Heart left ventricle (tissue), 16 donors: ENCODE measurements at regions not wholly inside any gene's neighbourhood (a gene's known extent, or its start where the extent isn't known, plus 50 kb on each side); places are given as distances from the start of the nearest gene placed in this dataset.

ENCODE experiments used
- ATAC-seq, 4 donors: fragments of 200-7000 bp; cut with Tn5 transposase; one replicate each; pipeline ENCODE4 v1.9.1; 2020 to 2022; ENCODE audit warnings: moderate library complexity in 4 of 4, mild to moderate bottlenecking in 3 of 4, moderate number of reproducible peaks in 1 of 4
- DNase-seq, 5 donors: peaks; one replicate each; pipeline ENCODE4 v3.0.0-alpha.2; 2020
- H3K27ac ChIP-seq, 12 donors: fragments of 200-600 bp; sonication (generic) in 4 of 12; one replicate each; pipeline versions ENCODE4 v1.5.0 to v1.8.0; 2016 to 2022; ENCODE audit warnings: mild to moderate bottlenecking in 2 of 12
- H3K27me3 ChIP-seq, 9 donors: fragments of 200-600 bp; sonication (generic) in 2 of 9; one replicate each; pipeline versions ENCODE4 v1.5.1 to v1.8.0; 2016 to 2022; ENCODE audit warnings: mild to moderate bottlenecking in 3 of 9
- H3K36me3 ChIP-seq, 9 donors: fragments of 200-600 bp; sonication (generic) in 2 of 9; one replicate each; pipeline versions ENCODE4 v1.5.0 to v1.8.0; 2018 to 2022; ENCODE audit warnings: mild to moderate bottlenecking in 2 of 9
- H3K4me1 ChIP-seq, 12 donors: fragments of 200-600 bp; sonication (generic) in 4 of 12; one replicate each; pipeline versions ENCODE4 v1.5.0 to v1.8.0; 2016 to 2022; ENCODE audit warnings: mild to moderate bottlenecking in 3 of 12
- H3K4me3 ChIP-seq, 12 donors: fragments of 200-600 bp; sonication (generic) in 4 of 12; one replicate each; pipeline versions ENCODE4 v1.5.0 to v1.8.0; 2017 to 2022; ENCODE audit warnings: mild to moderate bottlenecking in 9 of 12, moderate library complexity in 4 of 12
- H3K9me3 ChIP-seq, 12 donors: fragments of 200-600 bp; sonication (generic) in 4 of 12; one replicate each; pipeline versions ENCODE4 v1.5.0 to v1.8.0; 2016 to 2022; ENCODE audit warnings: mild to moderate bottlenecking in 1 of 12
- CTCF ChIP-seq, 12 donors: fragments of 200-600 bp; sonication (generic) in 4 of 12; IDR thresholded peaks; one replicate each; pipeline versions ENCODE4 v1.5.0 to v1.8.0; 2018 to 2022; ENCODE audit warnings: antibody characterized with exemption in 12 of 12, mild to moderate bottlenecking in 5 of 12
- POLR2A ChIP-seq, 2 donors: fragments of 450-650 bp; IDR thresholded peaks; one replicate each; pipeline ENCODE4 v1.6.1; 2017; ENCODE audit warnings: antibody characterized with exemption in 2 of 2, mild to moderate bottlenecking in 2 of 2, moderate library complexity in 2 of 2
- whole genome bisulfite sequencing, 4 donors: extraction: QIAGEN DNeasy Blood & Tissue Kit in 2 of 4; methylation state at CpG; one replicate each; pipeline versions ENCODE4 v1.1.5 to v1.1.7; 2013 to 2018; 5-methylcytosine and 5-hydroxymethylcytosine counted together
- intact Hi-C, 10 donors: fragments of 100-400 bp; cut with DNase I; formaldehyde crosslinking; loops; one replicate each; pipeline versions ENCODE4 v1.11.1 to v1.14.2; 2022
- donor health status: ischemic (EF 13 %, LVEDD 7.1; RV severe dilation, severe dysfunction).
- donor health status: healthy with polysubstance abuse.
- donor health status: DM: no; HTN: yes; CAD: no.
- donor health status: DM: no; HTN: no; CAD: no.
- donor health status: ischemic (EF 25% LVEDD 6.9; RV normal size, moderate dysfunction).
- donor health status: ischemic (EF 25% LVEDD 5.7; RV mildly dilated, moderate dysfunction).
- donor health status: healthy.
- donor health status: DM: yes; HTN: yes; CAD: no.
- donor health status: ischemic (EF 35%, LVEDD 5.7; RV mildly dilated, moderate dysfunction).
- donor health status: nonischemic (EF 11% LVEDD 7.7; RV severe dilation, severe dysfunction).
- donor health status: DM: yes; HTN: yes; CAD: no.
- donor health status: PGD.
- donor health status: ischemic (EF 29% LVEDD 5.4; RV normal size, mild dysfunction).
- donor health status: nonischemic (EF 23%, LVEDD 6.1; RV moderate dilation, normal function).

- H3K4me1 ChIP-seq: peaks cover 0 to 12% (median 0%) of the 10 kb centered on the region in 12 donors
- WGBS, 4 donors: 74 to 88% (median 82%) methylated on average over 6 of the region's 6 CpGs
- H3K4me3 ChIP-seq: no peak overlapping the region
- ATAC-seq: no peak
- H3K27me3 ChIP-seq: peaks cover 0 to 47% (median 10%) of the 10 kb centered on the region in 9 donors
- intact Hi-C loops: no loop called here
- no peaks in the 10 kb centered on the region for H3K9me3 ChIP-seq
- no peaks in the 10 kb centered on the region for H3K36me3 ChIP-seq
- no peak for TF ChIP-seq POLR2A (IDR thresholded peaks at IDR 0.05)
- no peak for TF ChIP-seq CTCF (IDR thresholded peaks at IDR 0.05)
- no peak overlapping the region for H3K27ac ChIP-seq
- DNase-seq: no peak
These were observed 62.0 kb upstream of the SORCS3 start for GRCh38 chr10:104579136-104579535.

GRCh38 chr10:104580321-104580720 lies 60.8 kb upstream of the SORCS3 start:
- peak overlapping the region in 2 of 12 donors; percentile 1 to 9 for H3K4me3 ChIP-seq

GRCh38 chr10:104580774-104581675 lies 60.1 kb upstream of the SORCS3 start:
- TF ChIP-seq CTCF (IDR thresholded peaks at IDR 0.05): peak; percentile 72 to 87 (median 82)
- no peak for TF ChIP-seq POLR2A (IDR thresholded peaks at IDR 0.05)
- peaks cover 0 to 12% (median 0%) of the 10 kb centered on the region in 12 donors for H3K4me1 ChIP-seq
- no peak overlapping the region for H3K27ac ChIP-seq
- peaks cover 0 to 52% (median 10%) of the 10 kb centered on the region in 9 donors for H3K27me3 ChIP-seq
- peak overlapping the region in 2 of 12 donors; percentile 1 to 9 for H3K4me3 ChIP-seq
- whole genome bisulfite sequencing, 4 donors: 38 to 42% (median 39%) methylated on average over 20 of the region's 20 CpGs
- ATAC-seq (peak; percentile 71 to 88 (median 78)), DNase-seq (peak; percentile 57 to 70 (median 60))
- H3K36me3 ChIP-seq: no peaks in the 10 kb centered on the region
- intact Hi-C loops: loop anchor here in 1 of 10 donors (10.0 kb wide), 1 partner anchor 344 kb away; no protein-coding TSS in a partner anchor
- no peaks in the 10 kb centered on the region for H3K9me3 ChIP-seq

More at GRCh38 chr10:104580321-104580720, 60.8 kb upstream of the SORCS3 start:
- Histone ChIP-seq H3K27ac (no peak overlapping the region), H3K9me3 (no peaks in the 10 kb centered on the region), H3K36me3 (no peaks in the 10 kb centered on the region), H3K27me3 (peaks cover 0 to 52% (median 10%) of the 10 kb centered on the region in 9 donors), H3K4me1 (peaks cover 0 to 12% (median 0%) of the 10 kb centered on the region in 12 donors)
- DNase-seq (no peak), ATAC-seq (peak in 2 of 4 donors; percentile 37 to 66)
- WGBS, 4 donors: 12 to 21% (median 16%) methylated on average over 13 of the region's 13 CpGs
- intact Hi-C loops: loop anchor here in 1 of 10 donors (10.0 kb wide), 1 partner anchor 344 kb away; no protein-coding TSS in a partner anchor
- no peak for TF ChIP-seq CTCF (IDR thresholded peaks at IDR 0.05)
- TF ChIP-seq POLR2A (IDR thresholded peaks at IDR 0.05): no peak
